ENCODE measurements at regions not wholly inside any gene's neighbourhood (a gene's known extent, or its start where the extent isn't known, plus 50 kb on each side); places are given as distances from the start of the nearest gene placed in this dataset.

DNA sequence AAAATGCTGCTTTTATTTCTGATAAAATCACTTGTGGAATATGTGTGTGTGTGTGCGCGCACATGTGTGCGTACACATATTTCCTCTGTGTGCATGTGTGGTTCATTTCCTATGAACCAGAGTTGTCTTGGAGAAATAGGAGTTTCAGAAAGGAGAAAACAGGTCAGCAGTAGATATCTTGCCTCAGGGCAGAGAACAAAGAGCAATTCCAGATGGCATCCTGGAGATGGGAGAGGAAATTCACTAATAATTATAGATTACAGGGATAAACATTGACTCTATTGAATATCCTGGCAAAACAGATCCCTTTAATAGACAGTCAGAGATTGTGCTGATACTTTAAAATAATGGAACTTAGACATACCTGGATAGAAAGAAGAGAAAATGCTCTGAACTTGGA lies 298.0 kb downstream of the TRIB2 start:
- Mint-ChIP-seq H3K4me1 (ENCODE audit: low read depth) (peaks cover 3% of the 10 kb centered on the region), H3K36me3 (ENCODE audit: insufficient read depth) (no peaks in the 10 kb centered on the region), H3K4me3 (ENCODE audit: low read depth) (no peak overlapping the region), H3K27me3 (no peaks in the 10 kb centered on the region), H3K27ac (no peak overlapping the region), H3K9me3 (ENCODE audit: low read depth) (no peaks in the 10 kb centered on the region)
- no peak for DNase-seq (ENCODE audit: low spot score, unreplicated experiment)
- no peak for TF ChIP-seq CTCF (IDR thresholded peaks at IDR 0.05; ENCODE audit: unreplicated experiment)

- H3K36me3 Mint-ChIP-seq (ENCODE audit: insufficient read depth) = no peaks in the 10 kb centered on the region
- DNase-seq (ENCODE audit: low spot score, unreplicated experiment) = no peak
- H3K4me3 Mint-ChIP-seq (ENCODE audit: low read depth) = no peak overlapping the region
- no peak overlapping the region for H3K27ac Mint-ChIP-seq
- peaks cover 3% of the 10 kb centered on the region for H3K4me1 Mint-ChIP-seq (ENCODE audit: low read depth)
- no peaks in the 10 kb centered on the region for H3K27me3 Mint-ChIP-seq
- TF ChIP-seq CTCF (IDR thresholded peaks at IDR 0.05; ENCODE audit: unreplicated experiment) = no peak
- no peaks in the 10 kb centered on the region for H3K9me3 Mint-ChIP-seq (ENCODE audit: low read depth)
Observed at GRCh38 chr2:13015532-13016320, 299.0 kb downstream of the TRIB2 start.

DNA sequence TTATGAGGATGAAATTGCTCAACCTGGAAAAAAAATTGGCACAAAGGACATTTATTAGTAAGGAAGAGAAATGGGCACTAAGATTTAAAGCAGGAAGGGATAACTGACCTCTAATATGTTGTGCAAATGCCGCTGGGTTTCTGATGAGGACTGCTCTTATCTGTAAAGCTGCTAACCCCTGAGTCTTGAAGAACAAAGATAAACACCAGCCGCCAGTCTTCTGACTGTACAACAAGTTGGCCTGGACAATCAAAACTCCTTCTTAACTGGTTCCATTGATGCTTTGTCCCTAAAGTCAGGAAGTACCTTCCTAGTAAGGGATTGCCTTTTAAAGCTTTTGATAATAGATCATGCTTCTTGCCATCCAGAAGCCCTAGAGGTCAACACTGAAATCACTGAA lies 301.8 kb downstream of the TRIB2 start:
- DNase-seq (ENCODE audit: low spot score, unreplicated experiment) = no peak
- no peak overlapping the region for H3K4me3 Mint-ChIP-seq (ENCODE audit: low read depth)
- no peak for TF ChIP-seq CTCF (IDR thresholded peaks at IDR 0.05; ENCODE audit: unreplicated experiment)
- no peak overlapping the region for H3K27ac Mint-ChIP-seq
- H3K9me3 Mint-ChIP-seq (ENCODE audit: low read depth) = no peaks in the 10 kb centered on the region
- peaks cover 3% of the 10 kb centered on the region for H3K4me1 Mint-ChIP-seq (ENCODE audit: low read depth)
- no peaks in the 10 kb centered on the region for H3K27me3 Mint-ChIP-seq
- no peaks in the 10 kb centered on the region for H3K36me3 Mint-ChIP-seq (ENCODE audit: insufficient read depth)

DNA sequence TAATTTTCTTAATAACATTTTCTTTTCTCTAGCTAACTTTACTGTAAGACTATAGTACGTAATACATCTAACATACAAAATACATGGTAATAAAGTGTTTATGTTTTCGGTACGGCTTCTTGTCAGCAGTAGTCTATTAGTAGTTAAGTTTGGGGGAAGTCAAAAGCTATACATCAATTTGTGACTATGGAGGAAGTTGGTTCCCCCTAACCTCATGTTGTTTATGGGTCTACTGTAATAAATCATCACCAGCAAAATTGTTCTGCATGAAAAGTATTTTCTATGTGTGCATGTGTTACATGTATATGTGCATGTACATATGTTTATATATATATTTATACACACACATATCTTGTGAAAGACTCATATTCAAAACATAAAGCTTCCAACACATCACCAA lies 303.0 kb downstream of the TRIB2 start:
- no peaks in the 10 kb centered on the region for H3K36me3 Mint-ChIP-seq (ENCODE audit: insufficient read depth)
- no peak for TF ChIP-seq CTCF (IDR thresholded peaks at IDR 0.05; ENCODE audit: unreplicated experiment)
- H3K27ac Mint-ChIP-seq = no peak overlapping the region
- H3K4me3 Mint-ChIP-seq (ENCODE audit: low read depth) = no peak overlapping the region
- no peaks in the 10 kb centered on the region for H3K27me3 Mint-ChIP-seq
- H3K9me3 Mint-ChIP-seq (ENCODE audit: low read depth) = no peaks in the 10 kb centered on the region
- H3K4me1 Mint-ChIP-seq (ENCODE audit: low read depth) = peaks cover 2% of the 10 kb centered on the region
- DNase-seq (ENCODE audit: low spot score, unreplicated experiment) = no peak

- no peaks in the 10 kb centered on the region for H3K9me3 Mint-ChIP-seq (ENCODE audit: low read depth)
- H3K4me3 Mint-ChIP-seq (ENCODE audit: low read depth) = no peak overlapping the region
- H3K36me3 Mint-ChIP-seq (ENCODE audit: insufficient read depth) = no peaks in the 10 kb centered on the region
- no peak for TF ChIP-seq CTCF (IDR thresholded peaks at IDR 0.05; ENCODE audit: unreplicated experiment)
- H3K27ac Mint-ChIP-seq = no peak overlapping the region
- no peak for DNase-seq (ENCODE audit: low spot score, unreplicated experiment)
- H3K27me3 Mint-ChIP-seq = no peaks in the 10 kb centered on the region
- H3K4me1 Mint-ChIP-seq (ENCODE audit: low read depth) = no peaks in the 10 kb centered on the region
Observed at GRCh38 chr2:13020469-13020868, 303.7 kb downstream of the TRIB2 start.
